Smooth muscle cell of the brain vasculature (primary cell): ENCODE measurements at regions not wholly inside any gene's neighbourhood (a gene's known extent, or its start where the extent isn't known, plus 50 kb on each side); places are given as distances from the start of the nearest gene placed in this dataset.

Experiments used
- DNase-seq: peaks from one replicate; pipeline ENCODE4 v3.0.0-alpha.2; 2012; ENCODE audit warnings: low read depth, low spot score

DNA sequence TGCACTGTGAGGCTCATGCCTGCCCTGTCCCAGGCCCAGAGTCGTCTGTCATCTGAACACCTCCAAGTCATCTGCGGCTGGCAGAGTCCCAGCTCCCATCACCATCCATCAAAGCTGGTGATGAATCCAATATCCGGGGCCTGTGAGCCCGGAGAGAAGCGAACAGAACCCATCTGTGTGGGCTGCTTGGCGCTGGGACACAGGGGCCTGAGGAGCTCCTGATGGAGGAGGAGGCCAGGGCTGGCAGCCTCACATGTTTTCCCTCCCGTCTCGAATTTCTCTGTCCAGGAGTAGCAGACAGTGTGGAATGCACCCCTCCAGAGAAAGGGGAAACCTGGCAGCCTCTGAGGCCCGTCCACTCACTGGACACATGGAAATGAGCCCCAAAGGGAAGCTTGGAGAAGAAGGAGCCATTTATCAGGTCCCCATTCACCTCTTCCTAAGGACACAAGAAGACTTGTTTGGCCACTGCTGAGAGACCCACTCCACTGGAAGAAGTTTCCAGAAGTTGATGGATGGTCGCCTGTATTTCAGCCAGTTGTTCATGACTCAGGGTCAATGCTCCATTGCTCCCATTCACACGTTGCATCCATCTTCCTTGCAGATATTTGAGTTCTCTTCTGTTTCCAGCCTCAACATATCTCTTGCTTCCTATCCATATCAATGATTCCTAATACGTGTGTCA lies 307.5 kb upstream of the SULF2 start:
- DNase-seq = no peak

DNA sequence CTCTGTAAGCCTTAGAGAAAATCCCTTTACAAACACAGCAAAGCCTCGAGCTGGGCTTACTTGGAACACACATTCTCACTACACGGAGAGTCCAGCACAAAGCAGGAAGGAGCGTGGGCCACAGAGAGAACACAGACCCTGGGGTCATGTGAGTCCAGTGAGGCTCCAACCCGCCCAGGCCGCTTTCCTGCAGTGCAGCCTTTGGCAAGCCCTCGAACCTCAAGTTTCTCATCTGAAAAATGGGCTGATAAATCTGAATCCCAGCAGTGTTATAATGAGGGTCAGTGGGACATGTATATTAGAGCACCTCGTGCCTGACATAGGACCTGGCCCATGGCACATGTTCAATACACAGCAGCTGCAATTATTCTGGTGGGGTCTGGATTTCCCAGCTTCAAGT lies 305.5 kb upstream of the SULF2 start:
- DNase-seq = no peak

DNA sequence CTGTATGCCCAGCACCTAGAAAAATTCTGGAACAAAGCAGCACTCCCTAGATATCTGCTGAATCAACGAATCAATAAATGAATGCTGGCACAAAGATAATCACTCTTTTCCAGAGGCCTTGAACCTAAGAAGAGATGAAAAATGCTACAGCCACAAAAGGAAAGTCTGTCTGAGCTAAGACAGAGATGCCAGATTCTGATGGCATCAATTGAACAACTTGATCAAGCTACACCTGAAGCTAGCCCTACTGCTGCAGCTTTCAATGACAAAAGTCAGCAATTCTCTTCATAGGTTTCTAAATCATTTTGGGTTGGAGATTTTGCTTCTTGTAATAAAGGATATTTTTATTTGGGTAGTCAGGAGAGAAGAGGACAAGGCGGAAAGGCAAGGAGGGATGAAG lies 305.0 kb upstream of the SULF2 start:
- DNase-seq = no peak

- DNase-seq = no peak
Measured at GRCh38 chr20:48080583-48080982, 295.3 kb upstream of the SULF2 start.

DNA sequence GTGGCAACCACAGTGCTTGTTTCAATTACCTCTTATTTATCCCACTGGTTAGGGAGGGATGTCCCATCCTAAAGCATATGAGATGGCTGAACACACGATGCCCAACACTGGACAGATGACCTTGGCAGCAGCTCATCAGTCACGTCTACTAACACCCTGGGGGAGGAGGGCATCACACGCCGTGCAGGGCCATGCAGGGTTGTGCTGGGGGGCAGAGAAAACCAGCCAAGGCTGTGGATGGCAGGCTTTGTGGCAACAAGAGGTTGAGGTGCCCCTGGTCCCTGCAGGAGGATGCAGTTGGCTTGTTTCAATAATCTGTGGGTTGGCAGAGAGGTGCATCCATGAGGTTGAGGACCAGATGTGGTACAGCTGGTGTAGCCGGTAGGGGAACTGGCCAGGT lies 293.7 kb upstream of the SULF2 start:
- DNase-seq = no peak

DNA sequence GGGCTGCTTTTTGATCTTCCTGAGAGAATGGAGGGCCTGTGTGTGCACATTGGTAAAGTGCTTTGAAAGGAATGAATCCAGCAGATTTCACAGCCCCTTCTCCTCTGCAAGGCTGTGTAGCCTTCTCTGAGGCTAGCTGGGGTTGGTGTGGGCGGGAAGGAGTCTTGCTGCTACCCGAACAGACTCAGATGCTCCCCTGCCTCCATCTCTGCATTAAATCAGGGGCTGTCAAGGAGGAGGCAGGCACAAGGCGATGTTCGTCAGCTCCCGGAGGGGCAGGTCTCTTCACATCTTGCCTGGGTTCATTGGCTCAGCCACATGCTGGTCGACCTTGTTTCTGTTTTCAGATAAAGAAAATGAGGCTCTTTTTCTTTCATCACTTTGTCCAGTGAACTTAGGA lies 291.5 kb upstream of the SULF2 start:
- DNase-seq = no peak

GRCh38 chr20:48076247-48076646 lies 291.0 kb upstream of the SULF2 start:
- DNase-seq = no peak

- DNase-seq = no peak
Measured at GRCh38 chr20:48075591-48076174, 290.4 kb upstream of the SULF2 start.

- no peak for DNase-seq
Measured at GRCh38 chr20:48070991-48071652, 285.8 kb upstream of the SULF2 start.

DNA sequence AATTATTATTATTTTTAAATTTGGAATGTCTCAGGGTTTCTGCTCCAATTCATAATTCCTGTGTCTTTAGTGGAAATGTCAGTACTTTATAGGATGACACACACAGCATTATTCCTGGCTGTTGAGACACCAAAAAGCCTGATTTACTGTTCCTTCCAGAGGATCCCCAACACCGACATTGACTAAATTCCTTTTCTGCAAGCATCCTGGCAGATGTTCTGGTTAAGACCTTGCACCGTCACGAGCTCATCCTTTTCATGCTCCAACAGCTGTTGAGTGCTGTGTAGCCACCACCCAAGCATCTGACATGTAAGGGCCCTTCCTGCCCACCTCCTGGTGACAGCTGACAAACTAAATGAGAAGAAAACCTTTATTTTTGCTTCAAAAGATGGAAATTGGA lies 284.3 kb upstream of the SULF2 start:
- no peak for DNase-seq

GRCh38 chr20:48066851-48067250 lies 281.6 kb upstream of the SULF2 start:
- DNase-seq = no peak

- DNase-seq = no peak
Measured at GRCh38 chr20:48066246-48066645, 281.0 kb upstream of the SULF2 start.

DNA sequence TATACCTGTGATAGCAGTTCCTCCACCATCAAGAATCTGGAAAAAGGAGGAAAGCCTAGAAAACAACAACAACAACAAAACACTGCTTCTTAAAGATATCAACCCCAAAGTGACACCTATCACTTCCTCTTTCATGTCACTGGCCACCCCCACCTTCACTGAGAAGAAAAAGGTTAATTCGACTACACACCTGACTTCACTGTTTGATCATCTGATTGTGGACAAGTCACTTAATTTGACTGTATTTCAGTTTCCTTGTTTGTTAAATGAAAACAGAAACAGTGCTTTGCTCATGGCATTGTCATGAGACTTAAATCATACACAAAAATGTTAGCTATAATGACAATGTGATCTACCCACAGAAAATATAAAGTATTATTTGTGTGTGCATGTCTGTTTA lies 280.6 kb upstream of the SULF2 start:
- DNase-seq = no peak

GRCh38 chr20:48064929-48065328 lies 279.6 kb upstream of the SULF2 start:
- no peak for DNase-seq

- no peak for DNase-seq
Measured at GRCh38 chr20:48060841-48061720, 275.8 kb upstream of the SULF2 start.

DNA sequence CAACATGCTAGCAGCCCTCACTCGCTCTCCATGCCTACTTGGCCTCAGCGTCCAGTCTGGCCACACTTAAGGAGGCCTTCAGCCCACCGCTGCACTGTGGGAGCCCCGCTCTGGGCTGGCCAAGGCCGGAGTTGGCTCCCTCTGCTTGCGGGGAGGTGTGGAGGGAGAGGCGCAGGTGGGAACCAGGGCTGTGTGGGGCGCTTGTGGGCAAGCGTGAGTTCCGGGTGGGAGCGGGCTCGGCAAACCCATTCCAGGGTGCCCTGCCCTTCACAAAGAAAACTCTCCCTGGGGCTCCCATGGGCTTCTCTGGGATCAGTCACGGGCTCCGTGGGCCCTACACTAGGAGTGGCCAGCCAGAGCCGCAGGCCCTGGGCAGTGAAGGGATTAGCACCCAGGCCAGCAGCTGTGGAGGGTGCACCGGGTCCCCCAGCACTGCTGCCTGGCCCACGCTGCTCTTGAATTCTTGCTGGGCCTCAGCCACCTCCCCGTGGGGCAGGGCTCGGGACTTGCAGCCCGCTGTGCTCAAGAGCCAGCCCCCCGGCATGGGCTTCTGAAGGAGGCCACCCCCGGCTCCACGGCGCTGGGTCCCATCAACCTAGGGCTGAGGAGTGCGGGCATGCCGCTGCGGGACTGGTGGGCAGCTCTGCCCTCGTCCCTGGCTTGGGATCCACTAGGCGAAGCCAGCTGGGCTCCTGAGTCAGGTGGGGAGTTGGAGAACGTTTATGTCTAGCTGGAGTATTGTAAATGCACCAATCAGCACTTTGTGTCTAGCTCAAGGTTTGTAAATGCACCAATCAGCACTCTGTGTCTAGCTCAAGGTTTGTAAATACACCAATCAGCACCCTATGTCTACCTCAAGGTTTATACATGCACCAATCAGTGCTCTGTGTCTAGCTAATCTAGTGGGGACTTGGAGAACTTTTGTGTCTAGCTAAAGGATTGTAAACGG lies 273.6 kb upstream of the SULF2 start:
- no peak for DNase-seq

DNA sequence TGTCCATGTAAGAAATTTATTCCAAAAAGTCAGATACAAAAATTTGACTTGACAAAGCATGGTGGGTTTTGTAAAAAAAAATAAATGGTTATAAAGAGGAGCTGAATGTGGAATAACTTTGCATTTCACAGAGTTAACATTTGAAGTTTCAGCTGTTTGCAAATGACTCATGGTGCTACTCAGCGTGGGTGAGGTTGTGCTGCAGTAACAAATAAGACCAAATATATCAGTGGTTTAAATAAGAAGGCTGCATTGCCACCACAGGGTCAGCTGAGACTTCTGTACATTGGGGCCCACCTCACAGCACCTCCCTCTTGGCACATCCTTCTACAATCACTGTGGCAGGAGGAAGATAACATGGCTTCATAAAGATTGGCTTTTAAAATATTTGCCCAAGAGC lies 272.5 kb upstream of the SULF2 start:
- no peak for DNase-seq

GRCh38 chr20:48057251-48057650 lies 272.0 kb upstream of the SULF2 start:
- no peak for DNase-seq

GRCh38 chr20:48056218-48056617 lies 270.9 kb upstream of the SULF2 start:
- no peak for DNase-seq

GRCh38 chr20:48054051-48054450 lies 268.8 kb upstream of the SULF2 start:
- DNase-seq = no peak

DNA sequence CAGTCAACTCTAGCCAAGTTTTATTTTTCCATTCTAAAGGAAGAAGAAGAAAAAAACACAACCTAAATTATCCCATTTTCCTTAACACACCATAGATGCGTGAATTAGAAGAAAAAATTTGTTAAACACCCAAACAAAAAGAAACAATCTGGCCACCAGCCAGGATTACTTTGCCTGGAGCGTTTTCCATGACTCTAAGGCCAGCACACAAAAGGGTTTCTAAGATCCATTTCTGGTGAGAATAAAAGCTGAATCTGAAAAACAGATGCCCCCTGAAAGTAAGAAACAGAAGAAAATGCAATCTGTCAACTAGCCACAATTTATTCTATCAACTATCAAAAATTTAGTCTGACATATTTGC lies 267.2 kb upstream of the SULF2 start:
- DNase-seq = no peak
